HEK293 (cell line): ENCODE measurements at regions not wholly inside any gene's neighbourhood (a gene's known extent, or its start where the extent isn't known, plus 50 kb on each side); places are given as distances from the start of the nearest gene placed in this dataset.

ENCODE experiments used
- CTCF ChIP-seq: fragments of 450-650 bp; formaldehyde crosslinking; IDR thresholded peaks from 2 replicates; pipeline ENCODE4 v1.5.1; 2016; ENCODE audit warnings: missing biosample characterization, missing genetic modification characterization
- ZFP69B ChIP-seq: fragments of 450-650 bp; formaldehyde crosslinking; IDR thresholded peaks from 2 replicates; pipeline ENCODE4 v1.5.1; 2016; ENCODE audit warnings: missing biosample characterization, missing genetic modification characterization
- ZNF670 ChIP-seq: fragments of 450-650 bp; formaldehyde crosslinking; IDR thresholded peaks from 2 replicates; pipeline ENCODE4 v1.5.1; 2016; ENCODE audit warnings: missing biosample characterization, missing genetic modification characterization, low read depth
- ZNF747 ChIP-seq: fragments of 450-650 bp; formaldehyde crosslinking; IDR thresholded peaks from 2 replicates; pipeline ENCODE4 v1.5.1; 2016; ENCODE audit warnings: missing biosample characterization, missing genetic modification characterization

- TF ChIP-seq ZFP69B (no peak), ZNF747 (no peak), CTCF (tag by site-specific recombination) (no peak), ZNF670 (tag by site-specific recombination) (no peak)
Observed at GRCh38 chr1:29946057-29946456, 709.7 kb downstream of the PTPRU start.
